ENCODE measurements at regions not wholly inside any gene's neighbourhood (a gene's known extent, or its start where the extent isn't known, plus 50 kb on each side); places are given as distances from the start of the nearest gene placed in this dataset.
A peak's percentile ranks its signal among the peaks of the same experiment; 100 is the strongest.
"Not testable (repeated sequence)": the region's sequence is repeated elsewhere in the genome, so short reads cannot be mapped to it uniquely, and the experiment has no call there.

- H3K36me3 Mint-ChIP-seq (ENCODE audit: insufficient read depth), result peaks cover 1% of the 10 kb centered on the region
- no peaks in the 10 kb centered on the region for H3K27me3 Mint-ChIP-seq
- no peak overlapping the region for H3K27ac Mint-ChIP-seq
- TF ChIP-seq, protein P1, sequence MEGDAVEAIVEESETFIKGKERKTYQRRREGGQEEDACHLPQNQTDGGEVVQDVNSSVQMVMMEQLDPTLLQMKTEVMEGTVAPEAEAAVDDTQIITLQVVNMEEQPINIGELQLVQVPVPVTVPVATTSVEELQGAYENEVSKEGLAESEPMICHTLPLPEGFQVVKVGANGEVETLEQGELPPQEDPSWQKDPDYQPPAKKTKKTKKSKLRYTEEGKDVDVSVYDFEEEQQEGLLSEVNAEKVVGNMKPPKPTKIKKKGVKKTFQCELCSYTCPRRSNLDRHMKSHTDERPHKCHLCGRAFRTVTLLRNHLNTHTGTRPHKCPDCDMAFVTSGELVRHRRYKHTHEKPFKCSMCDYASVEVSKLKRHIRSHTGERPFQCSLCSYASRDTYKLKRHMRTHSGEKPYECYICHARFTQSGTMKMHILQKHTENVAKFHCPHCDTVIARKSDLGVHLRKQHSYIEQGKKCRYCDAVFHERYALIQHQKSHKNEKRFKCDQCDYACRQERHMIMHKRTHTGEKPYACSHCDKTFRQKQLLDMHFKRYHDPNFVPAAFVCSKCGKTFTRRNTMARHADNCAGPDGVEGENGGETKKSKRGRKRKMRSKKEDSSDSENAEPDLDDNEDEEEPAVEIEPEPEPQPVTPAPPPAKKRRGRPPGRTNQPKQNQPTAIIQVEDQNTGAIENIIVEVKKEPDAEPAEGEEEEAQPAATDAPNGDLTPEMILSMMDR (IDR thresholded peaks at IDR 0.05; ENCODE audit: unreplicated experiment), result peak; percentile 42
- H3K4me1 Mint-ChIP-seq (ENCODE audit: low read depth), result no peaks in the 10 kb centered on the region
- no peak overlapping the region for H3K4me3 Mint-ChIP-seq (ENCODE audit: low read depth)
- DNase-seq (ENCODE audit: low spot score, unreplicated experiment), result no peak
- peaks cover 29% of the 10 kb centered on the region for H3K9me3 Mint-ChIP-seq (ENCODE audit: low read depth)
Measured at GRCh38 chr12:33876618-33877017, 145.7 kb upstream of the ALG10 start.

- Mint-ChIP-seq H3K27ac (no peak overlapping the region), H3K36me3 (ENCODE audit: insufficient read depth) (no peaks in the 10 kb centered on the region), H3K4me3 (ENCODE audit: low read depth) (no peak overlapping the region), H3K9me3 (ENCODE audit: low read depth) (peaks cover 12% of the 10 kb centered on the region), H3K4me1 (ENCODE audit: low read depth) (no peaks in the 10 kb centered on the region), H3K27me3 (no peaks in the 10 kb centered on the region)
- TF ChIP-seq, protein P1 (IDR thresholded peaks at IDR 0.05; ENCODE audit: unreplicated experiment), result no peak
- no peak for DNase-seq (ENCODE audit: low spot score, unreplicated experiment)
Measured at GRCh38 chr12:33892425-33892824, 129.9 kb upstream of the ALG10 start.

GRCh38 chr12:33920460-33920859 is 101.8 kb upstream of the ALG10 start:
- H3K36me3 Mint-ChIP-seq (ENCODE audit: insufficient read depth); H3K4me3 Mint-ChIP-seq (ENCODE audit: low read depth); H3K27me3 Mint-ChIP-seq; DNase-seq (ENCODE audit: low spot score, unreplicated experiment); H3K4me1 Mint-ChIP-seq (ENCODE audit: low read depth); H3K27ac Mint-ChIP-seq: not testable (repeated sequence)
- H3K9me3 Mint-ChIP-seq (ENCODE audit: low read depth), result peaks cover 34% of the 10 kb centered on the region

GRCh38 chr12:33926095-33926494 is 96.2 kb upstream of the ALG10 start:
- Mint-ChIP-seq H3K27ac (no peak overlapping the region), H3K4me1 (ENCODE audit: low read depth) (no peaks in the 10 kb centered on the region), H3K36me3 (ENCODE audit: insufficient read depth) (peaks cover 3% of the 10 kb centered on the region), H3K27me3 (no peaks in the 10 kb centered on the region), H3K9me3 (ENCODE audit: low read depth) (peaks cover 39% of the 10 kb centered on the region), H3K4me3 (ENCODE audit: low read depth) (no peak overlapping the region)
- no peak for DNase-seq (ENCODE audit: low spot score, unreplicated experiment)
- TF ChIP-seq, protein P1 (IDR thresholded peaks at IDR 0.05; ENCODE audit: unreplicated experiment), result no peak

- not testable (repeated sequence) for H3K36me3 Mint-ChIP-seq (ENCODE audit: insufficient read depth); H3K27ac Mint-ChIP-seq; DNase-seq (ENCODE audit: low spot score, unreplicated experiment); H3K4me1 Mint-ChIP-seq (ENCODE audit: low read depth); H3K4me3 Mint-ChIP-seq (ENCODE audit: low read depth); H3K27me3 Mint-ChIP-seq
- peaks cover 13% of the 10 kb centered on the region for H3K9me3 Mint-ChIP-seq (ENCODE audit: low read depth)
Measured at GRCh38 chr12:33937669-33938068, 84.6 kb upstream of the ALG10 start.

GRCh38 chr12:33942172-33942571 is 80.1 kb upstream of the ALG10 start:
- H3K4me1 Mint-ChIP-seq (ENCODE audit: low read depth), result peaks cover 14% of the 10 kb centered on the region
- no peaks in the 10 kb centered on the region for H3K27me3 Mint-ChIP-seq
- no peak overlapping the region for H3K4me3 Mint-ChIP-seq (ENCODE audit: low read depth)
- H3K27ac Mint-ChIP-seq, result no peak overlapping the region
- H3K36me3 Mint-ChIP-seq (ENCODE audit: insufficient read depth), result no peaks in the 10 kb centered on the region
- no peak for DNase-seq (ENCODE audit: low spot score, unreplicated experiment)
- TF ChIP-seq, protein P1 (IDR thresholded peaks at IDR 0.05; ENCODE audit: unreplicated experiment), result peak; percentile 54
- H3K9me3 Mint-ChIP-seq (ENCODE audit: low read depth), result no peaks in the 10 kb centered on the region
